ENCODE measurements at regions not wholly inside any gene's neighbourhood (a gene's known extent, or its start where the extent isn't known, plus 50 kb on each side); places are given as distances from the start of the nearest gene placed in this dataset.

- peak; percentile 33 for DNase-seq
These were observed 1376.1 kb upstream of the TENM4 start for GRCh38 chr11:80816966-80817365.

- DNase-seq, result peak; percentile 4
These were observed 1375.6 kb upstream of the TENM4 start for GRCh38 chr11:80816454-80816847.

GRCh38 chr11:80815752-80816453, 1375.1 kb upstream of the TENM4 start:
- peak; percentile 42 for DNase-seq

GRCh38 chr11:80814813-80815212, 1374.0 kb upstream of the TENM4 start:
- no peak for DNase-seq

GRCh38 chr11:80810695-80811094, 1369.9 kb upstream of the TENM4 start:
- DNase-seq, result no peak

GRCh38 chr11:80798174-80798573, 1357.3 kb upstream of the TENM4 start:
- no peak for DNase-seq

GRCh38 chr11:80783561-80783960, 1342.7 kb upstream of the TENM4 start:
- DNase-seq, result no peak

- no peak for DNase-seq
These were observed 1341.5 kb upstream of the TENM4 start for GRCh38 chr11:80782135-80782885.

- DNase-seq, result no peak
These were observed 1339.2 kb upstream of the TENM4 start for GRCh38 chr11:80779905-80780605.

GRCh38 chr11:80778941-80779340, 1338.1 kb upstream of the TENM4 start:
- DNase-seq, result no peak

GRCh38 chr11:80778432-80778831, 1337.6 kb upstream of the TENM4 start:
- DNase-seq, result no peak

GRCh38 chr11:80773919-80774318, 1333.1 kb upstream of the TENM4 start:
- DNase-seq, result no peak

GRCh38 chr11:80771017-80771416, 1330.2 kb upstream of the TENM4 start:
- DNase-seq, result no peak

GRCh38 chr11:80758787-80759186, 1318.0 kb upstream of the TENM4 start:
- no peak for DNase-seq

GRCh38 chr11:80748207-80748925, 1307.5 kb upstream of the TENM4 start:
- DNase-seq, result no peak

- no peak for DNase-seq
These were observed 1305.5 kb upstream of the TENM4 start for GRCh38 chr11:80746300-80746699.

- DNase-seq, result no peak
These were observed 1304.6 kb upstream of the TENM4 start for GRCh38 chr11:80745416-80745815.

GRCh38 chr11:80733790-80734189, 1293.0 kb upstream of the TENM4 start:
- DNase-seq, result no peak

GRCh38 chr11:80733361-80733760, 1292.5 kb upstream of the TENM4 start:
- DNase-seq, result no peak

- no peak for DNase-seq
These were observed 1286.5 kb upstream of the TENM4 start for GRCh38 chr11:80727315-80727714.

GRCh38 chr11:80726236-80726635, 1285.4 kb upstream of the TENM4 start:
- DNase-seq, result no peak

GRCh38 chr11:80724366-80724765, 1283.5 kb upstream of the TENM4 start:
- DNase-seq, result no peak

GRCh38 chr11:80722629-80723028, 1281.8 kb upstream of the TENM4 start:
- no peak for DNase-seq
